ENCODE measurements at regions not wholly inside any gene's neighbourhood (a gene's known extent, or its start where the extent isn't known, plus 50 kb on each side); places are given as distances from the start of the nearest gene placed in this dataset.

GRCh38 chr10:105586451-105587098, 945.5 kb downstream of the SORCS3 start:
- H3K27ac ChIP-seq: no peak overlapping the region
- no peaks in the 10 kb centered on the region for H3K36me3 ChIP-seq
- no peaks in the 10 kb centered on the region for H3K9me3 ChIP-seq
- no peak overlapping the region for H3K4me3 ChIP-seq
- 63% methylated on average over 4 of the region's 4 CpGs for WGBS
- no peaks in the 10 kb centered on the region for H3K4me1 ChIP-seq
- TF ChIP-seq CTCF (IDR thresholded peaks at IDR 0.05) (no peak), POLR2AphosphoS5 (IDR thresholded peaks at IDR 0.05) (no peak), EP300 (IDR thresholded peaks at IDR 0.05) (no peak), POLR2A (IDR thresholded peaks at IDR 0.05) (no peak)
- no peak for DNase-seq (ENCODE audit: low spot score in 2 of 2)
- H3K27me3 ChIP-seq: no peaks in the 10 kb centered on the region

GRCh38 chr10:105585753-105586152, 944.7 kb downstream of the SORCS3 start:
- Histone ChIP-seq H3K4me1 (no peaks in the 10 kb centered on the region), H3K36me3 (no peaks in the 10 kb centered on the region), H3K27ac (no peak overlapping the region), H3K27me3 (no peaks in the 10 kb centered on the region), H3K4me3 (no peak overlapping the region), H3K9me3 (no peaks in the 10 kb centered on the region)
- DNase-seq (ENCODE audit: low spot score in 2 of 2): no peak
- 37% methylated on average over 5 of the region's 5 CpGs for WGBS
- no peak for TF ChIP-seq CTCF (IDR thresholded peaks at IDR 0.05)
- no peak for TF ChIP-seq POLR2AphosphoS5 (IDR thresholded peaks at IDR 0.05)
- no peak for TF ChIP-seq EP300 (IDR thresholded peaks at IDR 0.05)
- TF ChIP-seq POLR2A (IDR thresholded peaks at IDR 0.05): no peak

DNA sequence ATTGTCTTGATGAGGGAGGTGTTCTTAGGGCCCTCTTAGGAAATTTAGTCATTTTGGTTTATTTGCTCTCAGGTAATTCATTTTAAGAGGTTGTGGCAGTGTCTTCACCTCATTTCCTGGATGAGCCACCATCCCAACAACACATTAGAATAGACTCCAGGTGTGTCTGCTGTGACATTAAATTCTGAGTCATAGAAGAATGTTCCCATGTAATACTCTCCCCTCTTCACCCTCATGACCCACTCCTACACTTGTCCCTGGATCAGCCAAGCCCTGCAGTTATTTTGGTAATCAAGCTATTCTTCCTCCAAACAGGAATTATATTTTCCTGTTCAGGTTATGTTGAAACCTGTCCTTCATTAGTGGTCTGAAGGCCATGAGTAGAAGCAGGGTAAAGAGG, 944.1 kb downstream of the SORCS3 start:
- DNase-seq (ENCODE audit: low spot score in 2 of 2): no peak
- Histone ChIP-seq H3K36me3 (no peaks in the 10 kb centered on the region), H3K9me3 (no peaks in the 10 kb centered on the region), H3K4me1 (no peaks in the 10 kb centered on the region), H3K27ac (no peak overlapping the region), H3K27me3 (no peaks in the 10 kb centered on the region), H3K4me3 (no peak overlapping the region)
- TF ChIP-seq POLR2A (IDR thresholded peaks at IDR 0.05) (no peak), EP300 (IDR thresholded peaks at IDR 0.05) (no peak), POLR2AphosphoS5 (IDR thresholded peaks at IDR 0.05) (no peak), CTCF (IDR thresholded peaks at IDR 0.05) (no peak)

DNA sequence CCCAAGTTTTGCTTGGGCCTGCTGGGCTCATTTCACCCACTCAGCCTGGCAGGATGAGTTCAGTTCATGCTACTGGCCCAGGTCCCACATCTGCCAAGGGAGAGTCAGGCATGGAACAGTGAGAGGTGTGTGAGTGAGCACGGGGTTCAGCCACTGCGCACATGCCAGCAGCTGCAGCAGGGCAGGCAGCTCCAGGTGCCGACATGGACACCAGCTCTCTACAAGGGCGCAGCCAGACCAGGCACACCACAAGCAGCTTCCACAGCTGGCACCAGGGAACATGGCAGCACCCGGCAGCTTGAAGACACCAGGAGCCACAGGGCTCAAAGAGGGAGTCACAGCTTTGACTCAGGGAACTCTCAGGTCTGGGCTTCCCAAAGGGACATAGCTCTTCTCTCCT, 938.0 kb downstream of the SORCS3 start:
- Histone ChIP-seq H3K4me1 (no peaks in the 10 kb centered on the region), H3K27ac (no peak overlapping the region), H3K9me3 (no peaks in the 10 kb centered on the region), H3K27me3 (no peaks in the 10 kb centered on the region), H3K4me3 (no peak overlapping the region), H3K36me3 (no peaks in the 10 kb centered on the region)
- TF ChIP-seq EP300 (IDR thresholded peaks at IDR 0.05): no peak
- no peak for TF ChIP-seq POLR2AphosphoS5 (IDR thresholded peaks at IDR 0.05)
- no peak for TF ChIP-seq POLR2A (IDR thresholded peaks at IDR 0.05)
- no peak for TF ChIP-seq CTCF (IDR thresholded peaks at IDR 0.05)
- no peak for DNase-seq (ENCODE audit: low spot score in 2 of 2)
- whole genome bisulfite sequencing: 87% methylated on average over 3 of the region's 5 CpGs

DNA sequence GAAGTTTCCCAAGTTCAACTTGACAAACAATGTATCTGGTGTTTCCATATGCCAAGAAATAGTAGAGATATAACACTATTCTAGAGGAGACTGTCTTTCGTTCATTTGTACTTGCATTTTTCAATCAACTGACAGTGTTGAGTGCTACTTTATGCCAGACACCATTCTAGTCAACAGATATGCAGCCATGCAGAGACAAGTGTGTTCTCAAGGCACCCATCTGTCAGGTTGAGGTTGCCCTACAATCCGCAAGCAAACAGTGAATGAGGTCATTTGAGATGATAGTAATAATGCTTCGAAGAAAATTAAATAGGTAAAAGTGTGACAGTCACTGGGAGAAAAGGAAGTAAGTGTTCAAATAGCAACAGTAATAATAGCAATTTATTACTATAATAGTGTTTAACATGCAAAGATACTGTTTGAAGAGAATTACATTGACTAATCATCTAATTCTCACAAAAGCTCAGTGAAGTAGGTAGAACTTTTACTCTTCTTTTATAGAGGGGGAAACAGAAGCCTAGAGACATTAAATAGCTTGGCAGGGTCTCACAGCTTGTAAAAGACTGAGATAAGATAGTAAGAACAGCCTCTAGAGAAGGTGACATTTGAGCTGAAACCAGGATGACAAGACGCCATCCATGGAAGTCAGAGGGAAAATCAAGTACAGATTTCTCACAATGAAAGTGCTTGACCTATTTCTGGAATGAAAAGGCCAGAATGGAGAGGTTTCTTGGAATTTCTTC, 936.9 kb downstream of the SORCS3 start:
- H3K36me3 ChIP-seq: no peaks in the 10 kb centered on the region
- no peak overlapping the region for H3K27ac ChIP-seq
- H3K4me1 ChIP-seq: no peaks in the 10 kb centered on the region
- H3K9me3 ChIP-seq: no peaks in the 10 kb centered on the region
- DNase-seq (ENCODE audit: low spot score in 2 of 2): no peak
- 90% methylated on average over 4 of the region's 4 CpGs for WGBS
- H3K4me3 ChIP-seq: no peak overlapping the region
- H3K27me3 ChIP-seq: no peaks in the 10 kb centered on the region
- TF ChIP-seq POLR2AphosphoS5 (IDR thresholded peaks at IDR 0.05) (no peak), EP300 (IDR thresholded peaks at IDR 0.05) (no peak), CTCF (IDR thresholded peaks at IDR 0.05) (no peak), POLR2A (IDR thresholded peaks at IDR 0.05) (no peak)

Measured in suprapubic skin (tissue), 4 donors.